ENCODE measurements at regions not wholly inside any gene's neighbourhood (a gene's known extent, or its start where the extent isn't known, plus 50 kb on each side); places are given as distances from the start of the nearest gene placed in this dataset.
"Not testable (repeated sequence)": the region's sequence is repeated elsewhere in the genome, so short reads cannot be mapped to it uniquely, and the experiment has no call there.

DNA sequence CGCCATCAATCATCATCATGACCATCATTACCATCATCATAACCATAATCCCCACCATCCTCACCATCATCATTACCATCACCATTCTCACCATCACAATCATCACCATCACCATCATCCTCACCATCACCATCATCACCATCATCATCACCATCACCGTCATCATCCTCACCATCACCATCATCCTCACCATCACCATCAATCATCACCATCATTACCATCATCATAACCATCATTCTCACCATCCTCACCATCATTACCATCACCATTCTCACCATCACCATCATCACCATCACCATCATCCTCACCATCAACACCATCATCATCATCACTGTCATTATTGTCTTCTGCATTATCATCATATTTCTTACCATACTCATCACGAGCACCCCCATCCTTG, 245.5 kb downstream of the ADGRD1 start:
- DNase-seq (ENCODE audit: low read depth), result no peak
- Histone ChIP-seq H3K4me3 (ENCODE audit: low read depth, low read length) (no peak overlapping the region), H3K36me3 (ENCODE audit: control insufficient read depth, insufficient read depth, low read length) (no peaks in the 10 kb centered on the region), H3K27me3 (ENCODE audit: control insufficient read depth, insufficient read depth, low read length) (no peaks in the 10 kb centered on the region)
- CTCF ChIA-PET, result no interaction called here
- TF ChIP-seq, protein P1, sequence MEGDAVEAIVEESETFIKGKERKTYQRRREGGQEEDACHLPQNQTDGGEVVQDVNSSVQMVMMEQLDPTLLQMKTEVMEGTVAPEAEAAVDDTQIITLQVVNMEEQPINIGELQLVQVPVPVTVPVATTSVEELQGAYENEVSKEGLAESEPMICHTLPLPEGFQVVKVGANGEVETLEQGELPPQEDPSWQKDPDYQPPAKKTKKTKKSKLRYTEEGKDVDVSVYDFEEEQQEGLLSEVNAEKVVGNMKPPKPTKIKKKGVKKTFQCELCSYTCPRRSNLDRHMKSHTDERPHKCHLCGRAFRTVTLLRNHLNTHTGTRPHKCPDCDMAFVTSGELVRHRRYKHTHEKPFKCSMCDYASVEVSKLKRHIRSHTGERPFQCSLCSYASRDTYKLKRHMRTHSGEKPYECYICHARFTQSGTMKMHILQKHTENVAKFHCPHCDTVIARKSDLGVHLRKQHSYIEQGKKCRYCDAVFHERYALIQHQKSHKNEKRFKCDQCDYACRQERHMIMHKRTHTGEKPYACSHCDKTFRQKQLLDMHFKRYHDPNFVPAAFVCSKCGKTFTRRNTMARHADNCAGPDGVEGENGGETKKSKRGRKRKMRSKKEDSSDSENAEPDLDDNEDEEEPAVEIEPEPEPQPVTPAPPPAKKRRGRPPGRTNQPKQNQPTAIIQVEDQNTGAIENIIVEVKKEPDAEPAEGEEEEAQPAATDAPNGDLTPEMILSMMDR (IDR thresholded peaks at IDR 0.05; ENCODE audit: insufficient read depth, low read depth, low read length), result no peak
- POLR2A ChIA-PET, result no interaction called here

DNA sequence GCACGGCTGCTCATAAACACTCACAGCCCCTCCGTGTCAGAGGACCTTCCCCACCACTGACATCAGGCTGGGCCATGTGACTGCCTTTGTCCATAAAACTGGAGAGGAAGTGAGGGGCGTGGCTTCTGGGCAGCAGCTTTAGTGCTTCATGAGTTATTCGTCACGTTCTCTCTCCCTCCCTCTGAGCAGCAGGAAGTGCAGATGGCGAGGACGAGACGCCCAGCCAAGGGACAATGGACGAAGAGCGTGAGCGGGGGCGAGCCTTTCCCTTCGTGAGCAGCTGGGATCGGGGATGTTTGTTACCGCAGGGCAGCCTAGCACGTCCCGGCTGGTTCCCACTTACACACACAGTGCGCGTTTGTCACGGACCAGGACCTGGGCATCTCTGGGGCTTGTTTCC, 248.2 kb downstream of the ADGRD1 start:
- POLR2A ChIA-PET; H3K36me3 ChIP-seq (ENCODE audit: control insufficient read depth, insufficient read depth, low read length); DNase-seq (ENCODE audit: low read depth); CTCF ChIA-PET; H3K4me3 ChIP-seq (ENCODE audit: low read depth, low read length); H3K27me3 ChIP-seq (ENCODE audit: control insufficient read depth, insufficient read depth, low read length): not testable (repeated sequence)

DNA sequence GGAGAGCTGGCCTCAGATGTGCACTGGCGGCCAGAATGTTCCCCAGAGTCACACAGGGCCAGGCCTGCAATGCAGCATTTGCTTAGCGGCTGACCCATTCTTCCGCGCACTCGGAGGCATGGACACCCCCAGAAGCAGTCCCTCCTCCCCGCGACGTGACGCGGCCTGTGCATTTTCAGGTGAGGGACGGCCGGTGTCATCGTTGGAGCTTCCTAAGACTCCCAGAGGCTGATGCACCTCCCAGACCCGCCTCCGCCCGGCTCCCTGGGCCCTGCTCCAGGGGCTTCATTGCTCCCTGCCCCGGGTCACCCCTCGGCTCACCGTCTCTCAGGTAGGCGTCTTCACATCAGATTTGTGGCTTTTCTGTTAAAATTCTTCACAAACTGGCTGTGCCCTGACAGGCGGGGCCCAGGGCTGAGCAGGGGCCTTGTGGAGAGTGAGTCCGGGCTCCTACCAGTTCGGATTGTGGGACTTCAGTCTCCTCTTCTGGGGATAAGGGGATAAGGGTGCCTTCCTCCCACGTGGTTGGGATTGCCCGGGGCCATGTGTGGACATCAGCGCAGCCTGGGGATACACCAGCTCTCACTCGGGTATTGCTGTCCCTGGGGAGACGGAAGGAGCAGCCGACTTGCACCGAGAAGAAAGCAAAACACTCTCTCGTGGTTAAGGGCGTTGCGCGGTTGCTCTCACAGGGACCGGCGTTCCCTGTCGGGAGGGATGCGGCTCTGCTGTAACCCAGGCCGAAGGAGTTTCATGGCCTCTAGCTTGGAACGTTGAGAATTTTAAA, 249.1 kb downstream of the ADGRD1 start:
- POLR2A ChIA-PET, result no interaction called here
- CTCF ChIA-PET, result no interaction called here
- no peak for DNase-seq (ENCODE audit: low read depth)
- TF ChIP-seq, protein P1 (IDR thresholded peaks at IDR 0.05; ENCODE audit: insufficient read depth, low read depth, low read length), result no peak
- no peak overlapping the region for H3K4me3 ChIP-seq (ENCODE audit: low read depth, low read length)
- H3K27me3 ChIP-seq (ENCODE audit: control insufficient read depth, insufficient read depth, low read length), result no peaks in the 10 kb centered on the region
- H3K36me3 ChIP-seq (ENCODE audit: control insufficient read depth, insufficient read depth, low read length), result no peaks in the 10 kb centered on the region

- ChIA-PET CTCF (no interaction called here), POLR2A (no interaction called here)
- no peak for DNase-seq (ENCODE audit: low read depth)
- no peaks in the 10 kb centered on the region for H3K27me3 ChIP-seq (ENCODE audit: control insufficient read depth, insufficient read depth, low read length)
- TF ChIP-seq, protein P1 (IDR thresholded peaks at IDR 0.05; ENCODE audit: insufficient read depth, low read depth, low read length), result no peak
- no peak overlapping the region for H3K4me3 ChIP-seq (ENCODE audit: low read depth, low read length)
- H3K36me3 ChIP-seq (ENCODE audit: control insufficient read depth, insufficient read depth, low read length), result no peaks in the 10 kb centered on the region
Observed at GRCh38 chr12:131203666-131204415, 250.1 kb downstream of the ADGRD1 start.

DNA sequence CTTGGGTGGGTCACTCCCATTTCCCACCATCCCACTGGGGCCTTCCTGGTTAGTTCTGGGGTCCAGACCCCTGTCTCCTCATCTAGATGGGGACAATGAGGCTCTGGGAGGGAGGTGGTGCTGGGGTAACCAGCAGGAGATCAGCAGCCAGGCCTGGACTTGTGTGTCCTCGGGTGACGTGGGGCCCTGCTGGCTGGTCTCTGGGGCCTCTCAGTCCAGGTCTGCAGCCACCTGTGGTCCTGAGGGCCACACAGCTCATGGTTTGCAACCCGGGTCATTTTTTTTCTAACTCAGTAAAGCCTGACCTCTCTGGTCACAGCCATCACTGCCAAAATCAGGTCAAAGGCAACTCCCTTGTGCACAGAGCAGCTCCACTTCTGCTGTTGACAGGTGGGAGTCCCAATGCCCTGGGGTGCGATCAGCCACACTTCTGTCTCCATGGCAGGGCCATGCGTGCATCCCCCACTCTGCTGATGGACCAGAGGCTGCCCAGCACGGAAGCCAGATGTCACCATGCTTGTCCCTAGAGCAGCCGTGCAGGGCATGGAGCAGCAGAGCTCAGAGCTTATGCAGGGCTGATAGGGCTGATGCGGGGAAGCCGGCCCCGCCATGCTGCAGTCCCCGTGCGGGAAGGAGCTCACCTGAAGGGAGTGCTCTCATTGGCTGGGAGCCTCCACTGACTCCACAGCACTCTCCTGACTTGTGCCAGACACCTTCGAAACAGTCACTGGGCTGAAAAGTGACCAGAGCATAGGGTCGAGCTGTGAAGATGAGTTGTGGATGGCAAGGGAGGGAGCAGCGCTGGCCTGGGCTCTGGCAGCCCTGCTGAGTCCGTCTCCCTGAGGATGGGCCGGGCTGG, 250.9 kb downstream of the ADGRD1 start:
- Histone ChIP-seq H3K27me3 (ENCODE audit: control insufficient read depth, insufficient read depth, low read length) (no peaks in the 10 kb centered on the region), H3K4me3 (ENCODE audit: low read depth, low read length) (no peak overlapping the region), H3K36me3 (ENCODE audit: control insufficient read depth, insufficient read depth, low read length) (no peaks in the 10 kb centered on the region)
- POLR2A ChIA-PET, result no interaction called here
- no peak for DNase-seq (ENCODE audit: low read depth)
- CTCF ChIA-PET, result no interaction called here
- TF ChIP-seq, protein P1 (IDR thresholded peaks at IDR 0.05; ENCODE audit: insufficient read depth, low read depth, low read length), result no peak

DNA sequence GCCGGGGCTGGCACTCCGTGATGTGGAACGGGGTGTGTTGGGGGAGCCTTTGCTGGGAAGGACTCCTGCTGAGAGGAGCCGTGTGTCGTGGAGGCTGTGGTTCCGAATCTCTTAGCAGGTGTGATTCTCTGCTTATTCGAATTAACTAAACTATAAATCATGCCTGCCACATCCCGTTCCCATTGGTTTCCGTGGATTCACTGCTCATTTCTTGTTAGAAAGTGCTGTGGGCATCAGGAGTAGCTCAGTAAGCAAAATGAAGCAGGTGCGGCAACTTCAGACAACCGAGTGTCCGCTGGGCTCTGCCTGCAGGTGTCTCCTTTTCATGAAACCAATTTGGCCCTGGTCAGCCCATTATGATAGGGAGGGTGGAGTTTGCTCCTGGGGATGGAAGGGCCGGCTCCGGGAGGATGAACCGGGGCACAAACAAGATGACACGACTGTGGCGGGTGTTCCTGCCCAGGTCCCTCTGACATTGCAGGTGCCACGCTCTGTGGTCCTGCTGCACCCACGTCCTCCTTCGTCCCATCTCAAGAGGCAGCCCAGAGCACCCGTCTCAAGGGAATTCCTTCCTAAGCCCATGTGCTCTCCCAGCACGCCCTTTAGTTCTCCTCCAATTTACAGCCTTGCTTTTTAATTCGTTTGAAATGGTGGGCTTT, 251.7 kb downstream of the ADGRD1 start:
- DNase-seq (ENCODE audit: low read depth); H3K4me3 ChIP-seq (ENCODE audit: low read depth, low read length); CTCF ChIA-PET; H3K36me3 ChIP-seq (ENCODE audit: control insufficient read depth, insufficient read depth, low read length); H3K27me3 ChIP-seq (ENCODE audit: control insufficient read depth, insufficient read depth, low read length); POLR2A ChIA-PET: not testable (repeated sequence)

GRCh38 chr12:131206630-131207299, 253.1 kb downstream of the ADGRD1 start:
- POLR2A ChIA-PET; DNase-seq (ENCODE audit: low read depth); H3K36me3 ChIP-seq (ENCODE audit: control insufficient read depth, insufficient read depth, low read length); H3K27me3 ChIP-seq (ENCODE audit: control insufficient read depth, insufficient read depth, low read length); H3K4me3 ChIP-seq (ENCODE audit: low read depth, low read length): not testable (repeated sequence)
- CTCF ChIA-PET, result interaction anchor here (0.7 kb wide), 1 partner anchor 63 kb away, joined by 3 read pairs; no protein-coding TSS in a partner anchor

DNA sequence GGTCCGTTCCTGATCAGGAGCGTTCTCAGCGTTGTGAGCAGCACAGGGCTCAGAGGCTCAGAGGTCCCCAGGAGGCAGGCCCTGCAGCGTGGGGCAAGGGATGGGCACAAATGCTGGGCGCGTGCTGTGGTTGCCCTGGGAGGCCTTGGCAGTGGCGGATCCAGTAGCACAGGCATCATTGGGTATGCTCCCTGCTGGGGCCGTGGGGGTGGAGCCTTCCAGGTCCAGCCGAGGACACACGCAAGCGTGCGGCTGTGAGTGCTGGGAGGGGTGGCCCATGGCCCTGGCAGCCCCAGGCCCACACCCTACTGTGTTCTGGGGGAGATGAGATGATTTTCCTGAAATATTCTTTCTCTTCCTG, 253.6 kb downstream of the ADGRD1 start:
- H3K4me3 ChIP-seq (ENCODE audit: low read depth, low read length); DNase-seq (ENCODE audit: low read depth); CTCF ChIA-PET; H3K36me3 ChIP-seq (ENCODE audit: control insufficient read depth, insufficient read depth, low read length); POLR2A ChIA-PET; H3K27me3 ChIP-seq (ENCODE audit: control insufficient read depth, insufficient read depth, low read length): not testable (repeated sequence)
